GM12874 (cell line): ENCODE measurements at regions not wholly inside any gene's neighbourhood (a gene's known extent, or its start where the extent isn't known, plus 50 kb on each side); places are given as distances from the start of the nearest gene placed in this dataset.

Experiments
- CTCF ChIP-seq: IDR thresholded peaks from 2 replicates; pipeline ENCODE4 v1.5.1; 2011; ENCODE audit warnings: low read depth, mild to moderate bottlenecking, control low read depth, low read length, moderate library complexity; ENCODE audit not compliant: insufficient read depth

DNA sequence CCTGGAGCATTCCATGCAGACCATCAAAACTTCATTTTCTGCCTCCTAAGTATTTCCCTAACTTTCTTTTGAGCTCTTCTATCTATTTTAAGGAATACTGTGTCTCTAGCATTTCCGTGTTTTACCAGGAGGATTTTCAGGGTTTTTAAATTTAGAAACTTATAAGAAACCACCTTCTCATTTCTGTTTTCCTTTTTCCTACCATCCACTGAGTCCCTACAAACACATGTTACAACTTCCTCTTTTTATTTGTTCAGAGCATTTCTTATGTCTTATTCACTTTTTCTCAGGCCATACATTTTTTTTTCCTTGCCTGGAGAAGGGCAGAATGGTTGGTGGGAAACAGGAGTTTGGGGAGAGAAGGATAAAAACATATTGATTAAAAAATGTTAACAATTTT is 130.0 kb upstream of the BMP5 start:
- no peak for TF ChIP-seq CTCF

DNA sequence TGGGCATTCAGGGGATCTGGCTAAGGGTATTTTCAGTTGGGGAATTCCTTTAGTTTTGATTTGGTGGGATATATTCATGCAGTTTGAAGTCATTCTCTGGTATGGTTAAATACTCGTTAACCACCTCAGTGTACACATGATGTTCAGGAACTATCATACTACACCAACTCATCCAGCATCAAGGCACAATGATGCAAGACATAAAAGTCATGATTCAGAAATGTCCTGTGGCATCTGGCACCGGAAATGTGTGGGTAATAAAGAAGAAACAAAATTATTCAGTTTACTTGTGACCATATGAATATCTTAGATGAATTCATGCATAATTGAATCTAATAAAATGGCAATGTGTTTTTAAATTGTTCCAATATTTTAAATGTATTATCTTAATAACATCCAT is 129.0 kb upstream of the BMP5 start:
- no peak for TF ChIP-seq CTCF

GRCh38 chr6:56003616-56004015 is 128.2 kb upstream of the BMP5 start:
- no peak for TF ChIP-seq CTCF

DNA sequence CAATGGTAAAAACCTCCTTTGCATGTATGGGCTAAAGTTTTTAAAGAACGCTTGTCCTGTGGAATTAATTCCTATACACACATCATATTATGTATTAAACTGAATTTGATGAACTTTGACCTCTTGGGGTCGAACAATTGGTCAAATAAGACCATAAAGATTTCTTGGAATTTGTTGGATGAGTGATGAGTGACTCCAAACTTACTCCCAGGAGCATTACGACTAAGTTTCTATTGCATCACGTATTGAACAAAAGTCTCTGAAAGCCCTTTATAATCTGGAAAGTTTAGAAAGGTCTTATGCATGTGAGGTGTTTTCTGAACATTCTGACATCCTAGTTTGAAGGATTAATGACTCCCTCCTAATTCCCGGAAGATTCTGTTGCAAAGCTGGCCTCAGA is 126.9 kb upstream of the BMP5 start:
- no peak for TF ChIP-seq CTCF

- no peak for TF ChIP-seq CTCF
These were observed 123.2 kb upstream of the BMP5 start for GRCh38 chr6:55998576-55998975.

DNA sequence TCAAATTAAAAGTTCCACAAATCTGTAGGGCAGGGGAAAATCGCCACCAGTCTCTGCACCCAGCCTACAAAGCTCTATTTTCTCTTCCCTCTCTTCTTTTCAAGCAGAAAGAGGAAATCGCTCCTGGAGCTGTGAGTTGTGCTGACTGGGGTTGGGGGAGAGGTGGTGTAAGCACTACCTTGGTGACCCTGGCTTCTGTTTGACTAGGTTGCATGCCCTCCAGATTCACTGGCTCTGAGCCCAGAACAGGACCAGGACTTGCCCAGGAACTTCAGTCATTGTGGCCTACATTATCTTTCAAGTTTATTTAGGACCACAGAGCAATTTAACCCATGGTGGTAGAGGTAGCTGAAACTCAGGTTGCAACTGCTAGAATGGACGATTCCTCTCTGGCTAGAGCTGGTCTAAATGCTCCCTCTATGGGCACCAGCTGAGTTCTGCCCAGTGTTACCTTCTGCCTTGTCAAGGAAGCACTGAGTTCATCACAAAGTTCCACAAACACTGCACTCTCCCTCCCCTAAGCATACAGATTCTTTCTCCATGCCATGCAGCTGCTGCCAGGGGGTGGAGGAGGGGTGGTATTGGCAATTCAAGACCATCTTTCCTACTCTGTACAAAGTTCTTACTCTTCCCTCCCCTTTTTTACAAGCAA is 122.0 kb upstream of the BMP5 start:
- TF ChIP-seq CTCF: no peak

GRCh38 chr6:55994531-55994930 is 119.1 kb upstream of the BMP5 start:
- no peak for TF ChIP-seq CTCF

DNA sequence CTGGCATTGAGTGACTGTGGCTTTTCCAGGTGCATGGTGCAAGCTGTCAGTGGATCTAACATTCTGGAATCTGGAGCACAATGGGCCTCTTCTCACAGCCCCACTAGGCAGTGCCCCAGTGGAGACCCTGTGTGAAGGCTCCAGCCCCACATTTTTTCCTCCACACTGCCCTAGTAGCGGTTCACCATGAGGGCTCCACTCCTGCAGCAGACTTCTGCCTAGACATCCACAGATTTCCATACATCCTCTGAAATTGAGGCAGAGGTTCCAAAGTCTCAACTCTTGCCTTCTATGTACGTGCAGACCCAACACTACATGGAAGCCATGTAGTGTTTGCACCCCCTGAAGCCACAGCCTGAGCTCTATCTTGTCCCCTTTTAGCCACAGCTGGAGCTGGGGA is 118.0 kb upstream of the BMP5 start:
- TF ChIP-seq CTCF: no peak
